ENCODE measurements at regions not wholly inside any gene's neighbourhood (a gene's known extent, or its start where the extent isn't known, plus 50 kb on each side); places are given as distances from the start of the nearest gene placed in this dataset.

GRCh38 chr7:109473172-109473571 is 903.5 kb downstream of the DNAJB9 start:
- no peak for TF ChIP-seq POLR2A (IDR thresholded peaks at IDR 0.05)
- no peak for TF ChIP-seq CTCF (IDR thresholded peaks at IDR 0.05)

Measured in thyroid gland (tissue), 4 donors.